CMK (cell line): ENCODE measurements at regions not wholly inside any gene's neighbourhood (a gene's known extent, or its start where the extent isn't known, plus 50 kb on each side); places are given as distances from the start of the nearest gene placed in this dataset.

Source experiments
- DNase-seq: peaks from one replicate; pipeline ENCODE4 v3.0.0-alpha.2; 2010; ENCODE audit warnings: low read depth

DNA sequence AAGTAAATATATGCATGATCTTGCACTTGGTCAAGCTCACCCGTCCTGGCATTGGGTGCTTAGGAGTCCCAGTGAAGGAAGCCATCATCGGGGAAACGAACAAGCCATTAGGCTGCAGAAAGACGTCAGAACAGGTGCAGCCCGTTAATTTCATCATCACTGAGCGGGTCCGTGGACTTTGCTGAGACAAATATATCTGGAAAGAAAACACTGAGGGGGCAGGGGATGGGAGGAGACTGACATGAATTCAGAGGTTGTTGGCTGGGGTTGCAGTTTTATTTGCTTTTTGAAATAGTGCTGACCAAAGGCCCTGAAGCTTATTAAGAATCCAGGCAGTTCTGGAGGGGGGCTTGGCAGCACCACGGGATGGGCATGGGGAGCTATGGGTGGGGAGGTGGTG lies 207.2 kb downstream of the ENGASE start:
- no peak for DNase-seq

DNA sequence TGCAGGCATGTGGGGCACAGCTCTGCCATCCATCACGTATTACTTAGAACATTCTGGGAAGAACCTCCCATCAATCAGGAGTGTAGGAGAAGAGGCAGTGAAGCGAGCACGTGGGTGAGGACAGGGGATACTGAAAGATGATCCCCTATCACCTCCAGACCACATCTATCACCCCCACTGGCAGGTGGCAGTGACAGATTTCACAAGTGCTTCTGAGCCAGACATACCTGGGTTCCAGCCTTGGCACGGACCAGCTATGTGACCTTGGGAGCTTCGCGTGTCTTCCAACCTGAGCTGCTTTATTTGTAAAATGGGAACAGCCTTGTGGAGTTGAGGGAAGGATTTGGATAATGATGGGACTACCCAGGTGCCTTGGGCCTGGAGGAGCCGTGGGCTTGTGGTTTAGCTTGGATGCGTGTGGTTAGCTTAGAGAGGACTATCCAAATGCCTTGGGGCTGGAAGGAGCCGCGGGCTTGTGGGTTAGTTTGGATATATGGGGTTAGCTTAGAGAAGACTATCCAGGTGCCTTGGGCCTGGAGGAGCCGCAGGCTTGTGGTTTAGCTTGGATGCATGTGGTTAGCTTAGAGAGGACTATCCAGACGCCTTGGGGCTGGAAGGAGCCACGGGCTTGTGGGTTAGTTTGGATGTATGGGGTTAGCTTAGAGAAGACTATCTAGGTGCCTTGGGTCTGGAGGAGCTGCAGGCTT lies 206.4 kb downstream of the ENGASE start:
- no peak for DNase-seq

DNA sequence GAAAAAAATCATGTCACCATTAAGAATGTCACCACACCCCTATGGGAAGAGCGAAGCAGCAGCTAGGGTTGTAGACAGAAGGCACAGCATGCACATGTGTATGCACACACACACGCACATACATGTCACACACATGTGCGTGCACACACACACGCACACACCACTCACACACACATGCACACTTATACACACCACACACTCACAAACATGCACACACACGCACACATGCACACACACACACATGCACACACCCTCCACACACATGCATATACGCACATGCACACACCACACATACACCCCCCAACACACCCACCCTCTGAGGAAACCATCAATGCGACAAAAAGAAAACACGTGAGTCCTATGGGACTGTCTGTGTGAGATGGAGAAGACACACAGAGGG lies 205.4 kb downstream of the ENGASE start:
- DNase-seq, result no peak

DNA sequence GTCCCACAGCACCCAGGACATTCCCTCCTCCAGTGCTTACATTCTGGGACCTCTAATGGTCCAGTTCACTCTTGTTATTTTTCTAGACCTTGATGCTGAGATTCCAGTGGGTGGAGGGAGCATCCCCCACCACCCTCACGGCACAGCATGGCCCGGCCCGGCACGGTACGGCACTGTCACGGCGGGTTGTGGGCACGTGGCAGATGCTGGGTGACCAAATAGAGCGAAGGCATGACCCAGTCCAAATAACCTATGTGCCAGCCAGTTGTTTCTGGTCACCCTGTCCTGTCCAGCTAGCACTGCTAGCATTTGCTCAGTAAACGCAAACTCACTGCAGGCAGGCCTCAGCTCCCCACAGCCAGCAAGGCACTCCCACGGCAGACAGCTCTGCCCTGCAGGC lies 204.7 kb downstream of the ENGASE start:
- no peak for DNase-seq

DNA sequence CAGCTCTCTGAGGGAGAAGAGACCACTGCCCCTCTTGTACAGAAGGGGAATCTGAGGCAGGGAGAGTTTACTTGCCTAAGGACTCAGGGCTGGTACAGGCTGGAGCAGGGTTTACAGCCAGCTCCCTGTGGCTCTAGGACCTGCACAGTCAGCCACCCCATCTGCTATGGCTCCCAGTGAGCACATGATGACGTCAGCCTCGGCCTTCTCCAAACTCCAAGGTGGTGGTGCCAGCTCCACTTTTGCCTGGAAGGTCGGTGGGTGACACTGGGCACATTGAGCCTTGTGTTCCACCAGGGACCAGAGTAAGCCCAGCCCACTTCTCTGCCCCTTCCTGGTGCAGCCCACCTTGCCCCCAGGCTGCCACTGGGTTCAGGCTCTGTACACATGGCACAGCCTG lies 202.2 kb downstream of the ENGASE start:
- no peak for DNase-seq

DNA sequence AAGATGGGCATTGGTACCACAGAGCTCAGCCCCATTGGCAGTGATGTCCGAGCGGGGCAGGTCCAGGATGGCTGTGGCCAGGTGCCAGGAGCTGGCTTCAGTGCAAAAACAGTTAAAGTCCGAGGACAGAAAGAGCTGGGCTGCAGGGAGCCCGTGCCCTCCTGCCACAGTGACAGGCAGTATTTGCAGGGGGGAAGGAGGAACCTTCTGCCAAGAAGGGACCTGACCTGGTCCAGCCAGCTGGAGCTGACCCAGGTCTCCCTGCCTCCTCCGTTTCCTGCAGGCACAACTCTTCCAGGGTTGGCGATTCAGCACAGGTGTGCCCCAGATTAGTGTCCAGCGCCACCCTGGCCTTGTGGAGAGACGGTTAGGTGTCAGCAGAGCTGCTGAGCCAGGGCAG lies 199.0 kb downstream of the ENGASE start:
- DNase-seq, result no peak

DNA sequence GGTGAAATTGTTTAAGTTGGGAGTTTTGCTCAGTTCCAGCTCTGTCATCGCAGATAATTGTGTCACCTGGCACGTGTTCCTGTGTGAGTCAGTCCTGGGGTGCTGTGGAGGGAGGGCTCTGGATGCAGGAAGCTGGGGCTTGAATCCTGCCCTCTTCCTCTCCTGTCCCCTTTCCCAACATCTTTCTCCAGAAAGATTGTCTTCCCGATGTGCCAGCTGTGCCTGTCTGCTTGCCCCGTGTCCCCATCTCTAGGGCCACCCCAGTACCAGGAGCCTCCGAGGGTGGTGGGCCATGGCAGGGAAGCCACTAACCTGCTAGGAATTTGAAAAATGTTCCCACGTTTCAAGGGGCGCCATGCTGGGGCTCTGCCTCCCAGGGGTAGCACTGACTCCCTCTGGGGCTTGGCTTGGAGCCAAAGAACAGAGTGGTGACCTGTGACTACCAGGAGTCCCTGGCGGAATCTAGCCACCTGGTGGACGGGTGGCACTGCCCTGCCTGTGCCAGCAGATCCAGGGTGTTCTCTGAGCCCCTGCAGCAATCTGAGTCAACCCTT lies 198.1 kb downstream of the ENGASE start:
- DNase-seq, result no peak

DNA sequence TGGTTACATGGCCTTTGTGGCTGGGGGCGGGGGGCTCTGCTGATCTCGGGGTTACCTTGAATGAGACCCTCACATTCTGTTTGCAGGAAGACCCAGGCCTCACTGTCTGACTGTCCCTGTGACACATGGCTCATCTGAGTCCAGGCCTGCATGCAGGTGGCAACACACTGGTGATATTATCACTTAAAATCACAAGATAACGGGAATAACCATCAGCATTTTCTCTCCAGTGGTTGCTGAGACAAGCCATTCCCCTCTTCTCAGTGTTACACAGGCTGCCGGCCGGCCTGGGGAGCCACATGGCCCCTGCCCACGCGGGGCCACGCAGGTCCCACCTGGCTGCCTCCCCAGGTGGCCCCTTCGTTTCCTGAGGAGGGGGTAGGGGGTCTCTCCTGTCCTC lies 197.6 kb downstream of the ENGASE start:
- DNase-seq, result no peak

DNA sequence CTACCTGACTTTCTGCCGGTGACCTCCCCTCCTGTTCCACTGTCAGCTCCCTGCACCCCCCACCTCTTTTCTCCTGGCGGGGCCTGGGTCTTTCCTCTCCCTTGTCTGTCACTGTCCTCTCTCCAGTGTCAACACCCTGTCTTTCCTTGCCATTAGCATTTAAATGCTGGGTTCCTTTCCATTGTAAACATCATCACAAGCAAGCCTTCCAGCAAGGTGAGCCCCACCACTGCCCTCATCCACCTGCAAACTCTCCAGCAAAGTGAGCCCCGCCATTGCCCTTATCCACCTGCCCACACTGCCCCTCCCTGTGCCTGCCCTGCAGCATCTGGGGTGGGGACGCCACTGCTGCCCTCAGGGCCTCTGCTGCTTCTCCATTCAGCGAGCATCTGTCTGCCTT lies 195.0 kb downstream of the ENGASE start:
- DNase-seq, result no peak

DNA sequence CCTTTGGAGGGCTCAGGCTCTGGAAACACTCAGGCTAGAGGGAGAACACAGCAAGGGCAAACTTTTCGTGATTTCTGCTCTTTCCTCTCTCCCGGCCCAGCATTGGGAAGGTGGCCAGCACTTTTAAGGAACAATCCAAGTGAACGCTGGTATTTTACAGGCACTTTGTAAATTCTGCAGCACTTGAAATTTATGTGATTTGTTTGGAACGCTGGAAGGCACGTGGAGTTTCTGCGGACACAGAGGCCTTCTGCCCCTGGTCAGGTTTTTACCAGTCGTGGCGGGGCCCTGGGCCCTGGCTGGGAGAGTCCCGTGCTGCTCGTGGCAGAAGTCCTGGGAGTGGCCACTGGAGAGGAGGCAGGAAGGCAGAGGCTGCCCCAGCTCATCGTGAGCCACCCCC lies 188.6 kb downstream of the ENGASE start:
- DNase-seq, result no peak

DNA sequence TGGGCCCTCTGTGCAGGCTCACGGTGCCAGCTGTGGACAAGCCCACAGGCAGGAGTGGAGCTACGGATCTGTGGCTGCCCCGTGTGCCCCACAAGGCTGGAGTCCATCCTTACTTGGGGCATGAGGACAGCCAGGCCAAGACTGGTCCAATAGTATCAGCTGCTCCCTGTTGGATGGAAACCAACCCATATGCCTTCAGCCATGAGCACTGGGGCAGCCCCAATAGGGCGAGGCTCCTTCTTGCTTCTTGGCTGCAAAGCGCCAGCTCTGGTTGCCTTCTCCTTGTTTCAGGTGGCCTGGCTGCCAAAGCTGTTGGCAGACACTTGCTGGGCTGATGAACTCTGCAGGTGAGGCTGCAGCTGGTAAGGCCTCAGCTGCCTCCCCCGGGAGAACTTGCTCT lies 188.0 kb downstream of the ENGASE start:
- no peak for DNase-seq

DNA sequence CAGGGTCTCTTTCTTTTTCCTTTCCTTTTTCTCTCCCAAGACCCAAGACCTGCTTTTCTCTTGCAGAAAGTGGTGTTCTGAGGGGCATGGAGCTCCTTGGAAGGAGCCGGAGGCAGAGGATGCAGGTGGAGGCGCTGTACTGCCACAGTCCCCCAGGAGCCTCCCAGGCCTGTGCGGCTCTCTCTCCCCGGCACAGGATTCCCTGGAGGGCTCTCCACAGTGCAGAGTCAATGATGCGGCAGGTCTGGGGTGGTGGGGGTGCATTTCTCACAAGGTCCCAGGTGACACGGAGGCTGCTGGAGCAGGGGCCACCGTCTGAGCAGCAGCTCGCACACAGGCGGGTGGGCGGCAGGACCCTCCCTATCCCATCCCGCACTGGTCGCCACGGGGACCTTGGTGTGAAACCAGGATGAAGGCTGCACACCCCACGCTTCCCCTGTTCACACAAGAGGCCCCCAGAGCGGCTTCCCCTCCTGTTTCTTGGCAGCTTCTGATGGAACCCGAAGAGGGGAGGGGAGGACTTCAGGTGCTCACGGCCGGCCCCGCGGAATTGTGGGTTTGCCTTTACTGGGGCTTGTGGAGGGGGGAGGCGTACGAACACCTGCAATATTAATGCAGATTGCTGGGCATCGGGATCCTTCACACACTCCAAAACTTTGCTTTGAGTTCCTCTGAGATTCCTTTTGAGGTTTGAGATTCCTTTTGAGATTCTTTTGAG lies 186.9 kb downstream of the ENGASE start:
- DNase-seq, result no peak

DNA sequence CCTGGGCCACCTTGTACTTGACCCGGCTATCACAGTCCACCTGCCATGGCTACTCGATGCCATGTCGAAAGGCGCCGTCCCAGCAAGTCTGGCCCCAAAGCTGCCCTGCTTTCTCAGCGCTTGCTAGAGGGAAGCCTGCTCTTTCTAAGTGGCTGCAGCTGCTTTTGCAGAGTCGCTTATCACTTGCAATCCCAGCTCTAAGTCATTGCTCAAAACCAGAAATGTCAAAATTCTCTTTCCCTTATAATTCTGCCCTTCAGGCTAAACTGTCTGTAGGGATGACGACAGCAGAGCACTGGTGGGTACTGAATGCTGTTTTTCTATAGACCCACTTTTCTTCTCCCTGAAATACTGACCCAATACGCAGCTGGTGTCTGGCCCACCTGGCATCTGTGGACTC lies 184.2 kb downstream of the ENGASE start:
- no peak for DNase-seq

DNA sequence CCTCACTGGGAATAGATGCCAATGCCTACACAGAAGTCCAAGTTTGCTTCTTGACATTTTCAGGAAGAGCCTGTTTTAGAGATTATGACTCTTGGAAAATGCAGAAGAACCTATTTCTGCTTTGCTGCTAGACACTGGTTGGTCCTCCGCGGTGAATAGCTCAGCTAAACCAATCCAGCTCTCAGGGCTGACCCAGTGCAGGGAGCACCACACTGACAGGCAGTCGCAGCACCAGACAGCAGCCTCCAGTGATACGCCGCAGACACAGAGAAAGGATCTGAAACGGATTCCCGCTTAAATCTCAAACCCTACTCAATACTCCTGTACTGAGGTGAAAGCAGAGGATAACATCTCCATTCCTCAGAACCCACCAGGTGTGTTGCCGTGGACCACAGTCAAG lies 183.4 kb downstream of the ENGASE start:
- no peak for DNase-seq

DNA sequence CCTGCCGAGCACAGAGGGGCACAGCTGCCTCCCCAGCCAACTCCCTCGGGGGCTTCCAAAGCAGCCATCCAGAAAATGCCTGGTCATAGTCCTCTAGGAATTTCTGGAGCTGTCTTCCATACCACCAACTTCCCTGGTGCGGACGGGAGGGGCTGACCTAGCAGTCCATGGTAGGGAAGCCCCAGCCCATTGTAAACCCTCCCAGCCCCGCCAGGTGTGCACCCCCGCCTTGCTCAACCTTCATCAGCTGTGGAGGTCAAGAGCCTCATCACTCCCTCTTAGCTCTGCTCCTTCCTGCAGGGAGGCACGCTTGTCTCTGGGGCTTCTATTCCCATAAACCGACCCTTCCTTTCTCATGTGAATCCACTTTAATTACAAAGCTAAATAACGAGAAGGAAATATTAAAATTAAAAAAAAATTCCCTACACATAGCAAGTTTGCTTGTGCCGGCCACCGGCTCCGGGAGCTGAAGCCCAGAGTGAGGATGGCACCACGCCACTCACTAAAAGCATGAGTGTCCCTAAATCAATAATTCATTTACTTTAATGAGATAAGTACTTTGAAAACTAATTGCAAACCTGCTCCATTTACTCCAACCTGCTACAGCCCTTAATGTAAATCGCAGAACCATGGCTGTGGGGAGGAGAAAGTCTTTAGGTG lies 181.4 kb downstream of the ENGASE start:
- DNase-seq, result no peak

DNA sequence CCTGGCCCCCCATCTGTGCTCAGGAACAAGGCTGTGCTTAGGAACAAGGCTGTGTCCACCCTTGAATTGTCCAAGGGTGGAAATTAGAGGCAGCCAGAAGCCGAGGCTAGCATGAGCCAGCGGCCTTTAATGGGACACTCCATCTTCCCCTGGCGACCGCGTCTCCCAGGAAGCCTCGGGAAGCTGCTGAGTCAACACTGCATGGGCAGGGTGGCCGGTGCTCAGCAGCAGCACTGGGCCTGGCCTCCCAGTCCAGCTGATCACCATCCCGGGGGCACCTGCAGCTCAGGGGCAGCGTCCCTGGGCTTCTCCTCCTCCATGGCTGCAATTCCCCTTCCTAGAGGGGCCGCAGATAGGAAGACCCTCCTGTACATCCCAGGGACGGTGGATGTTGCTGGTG lies 180.8 kb downstream of the ENGASE start:
- DNase-seq, result no peak

DNA sequence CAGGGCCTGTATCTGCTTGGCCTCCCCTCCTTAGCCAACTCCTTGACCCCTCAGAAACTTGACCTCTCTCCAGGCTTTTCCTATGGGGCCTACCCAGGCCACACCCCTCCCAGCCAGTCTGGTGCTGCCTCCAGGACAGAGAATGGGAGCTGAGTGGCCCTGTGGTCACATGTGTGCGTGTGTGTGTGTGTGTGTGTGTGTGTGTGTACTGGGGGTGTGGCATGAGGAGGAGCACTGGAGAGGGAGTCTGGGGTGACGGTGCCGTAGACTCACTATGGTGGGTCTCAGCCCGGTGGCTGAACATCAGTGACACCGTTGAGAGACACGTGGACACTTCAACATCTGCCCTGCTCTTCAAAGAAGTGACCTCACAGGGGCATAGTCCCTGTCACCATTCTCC lies 180.4 kb downstream of the ENGASE start:
- no peak for DNase-seq

DNA sequence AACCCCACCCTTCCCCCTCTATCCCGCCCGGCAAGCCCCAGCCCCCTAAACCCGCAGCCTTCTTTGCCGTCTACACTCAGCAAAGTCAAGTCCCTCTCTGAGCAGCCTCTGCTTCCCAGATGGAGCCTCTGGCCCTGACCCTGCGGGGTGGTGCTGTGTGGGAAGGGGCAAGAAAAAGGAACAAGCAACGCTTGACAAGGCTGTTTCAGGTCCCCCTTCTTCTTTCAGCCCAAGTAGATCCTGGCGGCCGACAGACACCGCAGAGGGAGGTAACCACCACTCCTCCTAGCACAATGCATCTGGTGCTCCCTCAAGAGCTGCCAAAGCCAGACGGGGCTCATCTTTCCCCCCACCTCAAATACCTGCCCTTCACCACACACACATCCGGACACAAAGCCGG lies 178.3 kb downstream of the ENGASE start:
- no peak for DNase-seq

DNA sequence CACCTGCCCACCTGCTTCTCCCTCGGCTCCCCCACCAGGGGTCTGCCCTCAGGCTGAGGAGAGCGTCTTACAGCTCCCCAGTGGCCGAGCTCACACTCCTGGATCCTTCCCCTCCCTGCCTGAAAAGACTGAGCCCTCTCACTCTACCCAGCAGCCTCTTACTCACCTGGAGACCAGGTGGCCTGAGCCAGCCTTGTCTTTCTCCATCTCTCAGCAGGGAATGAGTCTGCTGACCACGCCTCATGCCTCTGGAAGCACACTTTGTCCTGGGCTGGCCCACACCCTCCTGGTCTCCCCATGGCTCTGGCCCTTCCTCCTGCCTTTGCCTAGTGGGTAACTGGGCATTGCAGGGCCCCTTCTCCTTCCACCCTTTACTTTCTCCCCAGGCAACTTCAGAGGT lies 177.2 kb downstream of the ENGASE start:
- no peak for DNase-seq

DNA sequence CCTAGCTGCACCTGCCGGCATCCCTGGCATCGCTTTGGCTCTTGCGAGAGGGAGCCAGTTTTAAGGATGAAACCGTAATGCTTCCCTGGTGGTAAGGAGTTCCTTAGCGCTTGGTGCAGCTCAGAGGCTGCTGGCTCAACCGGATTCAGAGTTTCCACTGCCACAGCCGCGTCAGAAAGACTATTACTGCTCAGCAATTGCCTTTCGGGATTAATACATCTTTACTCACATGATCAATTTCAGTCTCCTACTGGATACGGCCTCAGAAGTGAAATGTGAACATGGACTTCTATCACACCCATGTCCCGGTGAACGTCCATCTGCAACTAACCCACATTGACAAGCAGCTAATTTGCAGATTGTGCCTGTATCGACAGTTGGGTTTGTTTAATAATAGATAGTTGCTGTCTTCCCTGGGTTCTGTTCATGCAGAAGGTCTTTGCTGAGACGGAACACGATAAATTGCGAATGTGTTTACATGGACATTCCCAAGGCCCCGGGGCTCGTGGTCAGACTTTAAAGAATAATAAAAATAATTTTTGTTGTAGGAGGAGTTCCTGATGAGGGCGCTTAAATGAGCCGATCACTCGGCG lies 175.4 kb downstream of the ENGASE start:
- no peak for DNase-seq

DNA sequence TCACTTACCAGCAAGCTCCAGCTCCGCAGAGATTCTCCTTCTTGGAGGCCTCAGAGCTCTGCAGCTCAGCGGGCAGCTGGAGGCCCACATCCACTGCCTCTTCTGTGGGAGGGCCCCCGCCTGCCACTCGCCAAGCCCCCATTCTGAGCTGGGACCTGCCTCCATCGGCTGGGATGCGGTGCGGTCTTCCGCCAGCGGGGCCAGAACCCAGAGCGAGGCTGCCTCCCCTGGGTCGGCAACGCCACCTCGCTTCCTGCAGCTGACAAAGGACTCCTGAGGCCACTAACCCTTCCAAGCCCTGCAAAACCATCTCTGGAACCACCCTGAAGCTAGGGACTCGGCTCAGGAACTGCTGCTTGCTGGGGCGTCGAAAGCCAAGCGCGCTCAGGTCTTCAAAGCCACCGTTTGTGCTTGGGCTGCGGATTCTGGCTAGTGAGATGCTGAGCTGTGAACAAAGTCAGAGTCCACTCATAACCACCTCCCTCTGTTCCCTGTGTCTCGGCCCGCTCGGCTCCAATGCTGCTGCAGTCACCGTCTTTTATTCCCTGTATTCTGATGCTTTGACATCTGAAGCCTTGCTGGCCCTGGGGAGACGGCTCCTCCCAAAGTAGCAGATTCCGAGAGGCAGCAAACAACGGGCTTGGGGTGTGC lies 174.3 kb downstream of the ENGASE start:
- DNase-seq, result no peak
